ENCODE measurements at regions not wholly inside any gene's neighbourhood (a gene's known extent, or its start where the extent isn't known, plus 50 kb on each side); places are given as distances from the start of the nearest gene placed in this dataset.

DNA sequence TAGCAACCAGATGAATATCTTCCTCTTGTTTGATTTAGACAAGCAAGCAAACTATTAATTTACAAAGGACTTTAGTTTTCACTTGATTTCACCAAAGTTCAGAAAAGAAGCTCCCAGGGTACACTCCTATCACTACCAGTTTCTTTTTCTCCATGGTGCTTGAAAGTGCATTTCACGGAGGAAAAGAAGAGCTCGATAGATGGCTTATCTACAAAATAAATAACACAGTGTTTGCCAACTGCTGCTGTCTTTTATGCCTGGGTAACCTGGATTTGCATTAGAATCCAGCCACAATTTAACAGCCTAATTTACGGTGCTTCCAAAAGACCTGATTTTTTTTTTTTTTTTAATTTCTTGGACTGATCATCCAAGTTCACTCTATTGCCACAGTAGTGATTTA, 275.7 kb downstream of the GPR37 start:
- no peak overlapping the region for H3K27ac Mint-ChIP-seq
- H3K4me3 Mint-ChIP-seq = no peak overlapping the region
- no peak for TF ChIP-seq CTCF (IDR thresholded peaks at IDR 0.05; ENCODE audit: unreplicated experiment in 3 of 3)
- H3K9me3 Mint-ChIP-seq = no peaks in the 10 kb centered on the region
- H3K4me1 Mint-ChIP-seq = no peaks in the 10 kb centered on the region
- H3K36me3 Mint-ChIP-seq (ENCODE audit: low read depth) = no peaks in the 10 kb centered on the region
- H3K27me3 Mint-ChIP-seq (ENCODE audit: low read depth) = no peaks in the 10 kb centered on the region

DNA sequence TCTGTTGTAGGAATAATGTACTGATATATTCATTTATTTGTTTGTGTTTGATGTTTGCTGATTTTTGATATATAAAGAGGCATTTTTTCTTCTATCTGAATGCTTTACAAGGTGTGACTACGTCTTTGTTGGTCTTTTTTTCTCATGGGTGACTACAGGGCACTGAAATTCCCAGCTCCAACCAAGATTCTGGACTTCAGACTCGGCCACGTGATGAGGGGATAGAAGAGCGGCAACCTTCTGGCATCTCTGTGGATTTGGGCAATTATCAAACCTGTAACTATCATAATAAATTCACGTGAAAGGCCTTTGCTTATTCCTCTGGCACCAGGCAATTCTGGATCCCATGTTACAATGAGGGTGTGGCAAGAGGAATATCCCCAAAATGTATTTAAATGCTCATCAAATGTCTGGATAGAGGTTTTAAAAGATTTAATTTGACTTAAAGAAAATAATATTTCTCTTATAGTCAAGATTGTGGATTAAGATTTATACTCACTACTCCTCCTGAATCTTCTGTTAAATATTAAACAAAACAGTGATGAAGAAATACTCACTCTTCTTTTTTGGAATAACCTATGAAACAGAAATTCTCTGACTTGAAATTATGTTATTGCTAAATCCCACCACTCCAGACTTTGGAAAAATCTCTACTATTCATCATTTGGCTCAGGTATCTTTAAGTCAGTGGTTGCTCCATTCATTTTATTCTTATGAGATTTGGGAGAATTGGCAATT, 276.3 kb downstream of the GPR37 start:
- H3K27ac Mint-ChIP-seq = no peak overlapping the region
- TF ChIP-seq CTCF (IDR thresholded peaks at IDR 0.05; ENCODE audit: unreplicated experiment in 3 of 3) = no peak
- no peak overlapping the region for H3K4me3 Mint-ChIP-seq
- no peaks in the 10 kb centered on the region for H3K9me3 Mint-ChIP-seq
- H3K27me3 Mint-ChIP-seq (ENCODE audit: low read depth) = no peaks in the 10 kb centered on the region
- H3K36me3 Mint-ChIP-seq (ENCODE audit: low read depth) = no peaks in the 10 kb centered on the region
- H3K4me1 Mint-ChIP-seq = no peaks in the 10 kb centered on the region

DNA sequence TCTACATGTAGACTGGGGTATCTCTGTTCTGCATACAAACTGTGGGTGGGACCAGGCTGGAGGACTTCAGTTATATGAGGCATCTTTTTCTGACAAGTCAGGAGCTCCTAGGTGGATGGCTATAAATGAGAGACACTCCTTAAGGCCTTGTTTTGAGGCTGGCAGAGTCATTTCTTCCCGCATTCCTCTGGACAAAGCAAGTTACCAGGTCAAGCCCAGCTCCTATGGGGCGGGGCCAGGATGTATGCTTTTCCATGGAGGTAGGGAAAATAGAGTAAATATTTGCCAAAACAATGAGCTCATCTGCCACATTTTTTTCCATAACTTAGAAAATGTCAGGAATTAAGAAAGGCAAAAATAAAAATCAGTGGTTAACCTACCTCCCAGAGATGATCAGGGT, 283.4 kb downstream of the GPR37 start:
- H3K27ac Mint-ChIP-seq = no peak overlapping the region
- H3K9me3 Mint-ChIP-seq = no peaks in the 10 kb centered on the region
- peaks cover 4% of the 10 kb centered on the region for H3K27me3 Mint-ChIP-seq (ENCODE audit: low read depth)
- H3K36me3 Mint-ChIP-seq (ENCODE audit: low read depth) = no peaks in the 10 kb centered on the region
- no peak overlapping the region for H3K4me3 Mint-ChIP-seq
- H3K4me1 Mint-ChIP-seq = no peaks in the 10 kb centered on the region
- TF ChIP-seq CTCF (IDR thresholded peaks at IDR 0.05; ENCODE audit: unreplicated experiment in 3 of 3) = no peak

GRCh38 chr7:124480821-124481290, 284.7 kb downstream of the GPR37 start:
- Mint-ChIP-seq H3K4me3 (no peak overlapping the region), H3K36me3 (ENCODE audit: low read depth) (no peaks in the 10 kb centered on the region), H3K9me3 (no peaks in the 10 kb centered on the region), H3K27ac (no peak overlapping the region), H3K27me3 (ENCODE audit: low read depth) (peaks cover 4% of the 10 kb centered on the region), H3K4me1 (no peaks in the 10 kb centered on the region)
- no peak for TF ChIP-seq CTCF (IDR thresholded peaks at IDR 0.05; ENCODE audit: unreplicated experiment in 3 of 3)

DNA sequence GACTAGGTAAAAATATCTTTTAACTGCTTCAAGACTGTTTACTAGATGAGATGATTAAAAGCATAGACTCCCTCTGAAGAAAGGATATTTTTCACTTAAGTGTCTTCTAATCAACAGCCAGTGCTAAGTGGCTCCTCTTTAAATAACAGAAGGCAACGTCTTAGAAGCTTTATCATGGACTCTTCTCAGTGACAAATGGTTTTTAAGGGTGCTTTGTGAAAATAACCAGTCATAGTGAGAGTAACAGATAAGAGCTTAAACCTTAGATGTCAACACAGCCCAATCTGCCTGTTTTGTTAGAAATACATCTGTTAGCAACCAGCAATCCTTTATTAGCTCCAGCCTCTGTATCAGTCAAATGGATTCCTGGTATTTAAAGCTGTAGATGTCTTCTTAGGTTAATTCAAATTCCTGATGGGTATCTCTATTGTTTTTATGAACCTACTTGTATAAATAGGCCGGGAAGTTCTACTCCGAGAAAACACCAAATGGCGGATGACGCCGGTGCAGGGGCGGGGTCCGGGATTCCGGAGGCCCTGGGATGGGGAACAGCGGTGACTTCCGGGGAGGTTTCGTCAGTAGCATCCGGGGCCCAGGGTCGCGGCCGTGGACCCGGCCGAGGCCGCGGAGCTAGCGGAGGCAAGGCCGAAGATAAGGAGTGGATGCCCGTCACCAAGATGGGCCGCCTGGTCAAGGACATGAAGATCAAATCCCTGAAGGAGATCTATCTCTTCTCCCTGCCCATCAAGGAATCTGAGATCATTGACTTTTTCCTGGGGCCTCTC, 285.4 kb downstream of the GPR37 start:
- Mint-ChIP-seq H3K4me1 (no peaks in the 10 kb centered on the region), H3K36me3 (ENCODE audit: low read depth) (no peaks in the 10 kb centered on the region), H3K4me3 (no peak overlapping the region), H3K27me3 (ENCODE audit: low read depth) (peaks cover 4% of the 10 kb centered on the region), H3K9me3 (no peaks in the 10 kb centered on the region), H3K27ac (no peak overlapping the region)
- TF ChIP-seq CTCF (IDR thresholded peaks at IDR 0.05; ENCODE audit: unreplicated experiment in 3 of 3) = no peak
